Upper lobe of left lung (tissue), 6 donors: ENCODE measurements at regions not wholly inside any gene's neighbourhood (a gene's known extent, or its start where the extent isn't known, plus 50 kb on each side); places are given as distances from the start of the nearest gene placed in this dataset.

Experiments used
- ATAC-seq, 2 donors: fragments of 200-7000 bp; cut with Tn5 transposase; one replicate each; pipeline ENCODE4 v1.9.1; 2022; ENCODE audit warnings: mild to moderate bottlenecking in 2 of 2, moderate library complexity in 2 of 2; ENCODE audit not compliant: low FRiP score in 2 of 2
- DNase-seq, 2 donors: peaks; one replicate each; pipeline ENCODE4 v3.0.0-alpha.2; 2019 to 2020
- H3K27ac ChIP-seq, 4 donors: fragments of 200-600 bp; sonication (generic); one replicate each; pipeline ENCODE4 v1.5.1; 2016 to 2019
- H3K27me3 ChIP-seq, 4 donors: fragments of 200-600 bp; sonication (generic); one replicate each; pipeline ENCODE4 v1.5.1; 2017 to 2019
- H3K36me3 ChIP-seq, 4 donors: fragments of 200-600 bp; sonication (generic); one replicate each; pipeline ENCODE4 v1.5.1; 2016 to 2019
- H3K4me1 ChIP-seq, 4 donors: fragments of 200-600 bp; sonication (generic); one replicate each; pipeline ENCODE4 v1.5.1; 2018 to 2019
- H3K4me3 ChIP-seq, 4 donors: fragments of 200-600 bp; sonication (generic); one replicate each; pipeline ENCODE4 v1.5.1; 2017 to 2019; ENCODE audit warnings: mild to moderate bottlenecking in 2 of 4, moderate library complexity in 1 of 4
- H3K9me3 ChIP-seq, 4 donors: fragments of 200-600 bp; sonication (generic); one replicate each; pipeline ENCODE4 v1.5.1; 2018 to 2019
- CTCF ChIP-seq, 6 experiments: fragments of 450-650 bp in 4 of 6; fragments of 200-600 bp in 2 of 6; sonication (generic) in 2 of 6; IDR thresholded peaks; one replicate each; pipeline ENCODE4 v1.5.1; 2016 to 2019; ENCODE audit warnings: antibody characterized with exemption in 6 of 6
- EP300 ChIP-seq, 4 donors: sonication (generic); formaldehyde crosslinking; IDR thresholded peaks; one replicate each; pipeline ENCODE4 v1.5.1; 2017; ENCODE audit warnings: antibody characterized with exemption in 4 of 4, control low read depth in 2 of 4
- POLR2A ChIP-seq, 4 donors: fragments of 450-650 bp; IDR thresholded peaks; one replicate each; pipeline ENCODE4 v1.5.1; 2016 to 2017; ENCODE audit warnings: antibody characterized with exemption in 4 of 4, mild to moderate bottlenecking in 2 of 4
- POLR2AphosphoS5 ChIP-seq, 2 donors: sonication (generic); formaldehyde crosslinking; IDR thresholded peaks; one replicate each; pipeline ENCODE4 v1.5.1; 2017; ENCODE audit warnings: antibody characterized with exemption in 2 of 2
- WGBS, 2 donors: methylation state at CpG; one replicate each; pipeline ENCODE4 v1.1.5; 2017 to 2018; 5-methylcytosine and 5-hydroxymethylcytosine counted together
- donor health status: DM: no; HTN: no; CAD: no; lungs with moderate emphysema.
- donor health status: DM: no; HTN: yes; CAD: no; lungs with severe emphysema.

- Histone ChIP-seq H3K27me3 (no peaks in the 10 kb centered on the region), H3K9me3 (no peaks in the 10 kb centered on the region), H3K36me3 (no peaks in the 10 kb centered on the region), H3K4me3 (no peak overlapping the region), H3K4me1 (no peaks in the 10 kb centered on the region), H3K27ac (no peak overlapping the region)
- no peak for DNase-seq
- ATAC-seq: no peak
- TF ChIP-seq CTCF (IDR thresholded peaks at IDR 0.05) (no peak), POLR2AphosphoS5 (IDR thresholded peaks at IDR 0.05) (no peak)
Observed at GRCh38 chr2:193270816-193271215, 1076.1 kb upstream of the TMEFF2 start.

DNA sequence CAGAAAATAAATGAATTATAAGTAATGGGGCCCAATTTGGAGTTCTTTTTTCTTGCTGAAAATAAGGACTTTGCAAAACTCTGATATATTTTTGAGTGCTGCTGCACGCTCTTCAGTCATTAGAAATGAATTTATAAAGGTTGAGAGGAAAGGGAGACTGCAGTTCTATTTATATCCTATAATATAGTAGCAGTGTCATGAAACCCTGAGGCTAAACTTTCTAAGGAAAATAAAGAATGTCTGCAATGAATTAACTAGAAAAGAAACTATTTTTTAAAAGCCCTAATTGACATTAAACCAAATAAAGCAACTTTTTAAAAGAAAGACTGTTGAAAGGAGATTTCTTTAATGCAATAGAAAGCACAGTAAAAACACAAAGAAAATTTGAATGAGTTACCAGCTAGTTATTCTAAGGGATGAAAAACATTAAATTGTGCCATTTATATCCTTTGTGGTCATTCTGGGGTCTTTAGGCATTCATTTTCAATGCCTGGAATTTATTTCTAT, 1072.8 kb upstream of the TMEFF2 start:
- no peaks in the 10 kb centered on the region for H3K36me3 ChIP-seq
- no peak for ATAC-seq
- no peaks in the 10 kb centered on the region for H3K9me3 ChIP-seq
- no peak overlapping the region for H3K27ac ChIP-seq
- no peaks in the 10 kb centered on the region for H3K4me1 ChIP-seq
- no peaks in the 10 kb centered on the region for H3K27me3 ChIP-seq
- H3K4me3 ChIP-seq: no peak overlapping the region
- DNase-seq: no peak
- TF ChIP-seq POLR2A (IDR thresholded peaks at IDR 0.05): no peak
- no peak for TF ChIP-seq EP300 (IDR thresholded peaks at IDR 0.05)
- no peak for TF ChIP-seq CTCF (IDR thresholded peaks at IDR 0.05)
- no peak for TF ChIP-seq POLR2AphosphoS5 (IDR thresholded peaks at IDR 0.05)
- 75 to 87% methylated on average over 1 of the region's 1 CpG for WGBS, 2 donors

DNA sequence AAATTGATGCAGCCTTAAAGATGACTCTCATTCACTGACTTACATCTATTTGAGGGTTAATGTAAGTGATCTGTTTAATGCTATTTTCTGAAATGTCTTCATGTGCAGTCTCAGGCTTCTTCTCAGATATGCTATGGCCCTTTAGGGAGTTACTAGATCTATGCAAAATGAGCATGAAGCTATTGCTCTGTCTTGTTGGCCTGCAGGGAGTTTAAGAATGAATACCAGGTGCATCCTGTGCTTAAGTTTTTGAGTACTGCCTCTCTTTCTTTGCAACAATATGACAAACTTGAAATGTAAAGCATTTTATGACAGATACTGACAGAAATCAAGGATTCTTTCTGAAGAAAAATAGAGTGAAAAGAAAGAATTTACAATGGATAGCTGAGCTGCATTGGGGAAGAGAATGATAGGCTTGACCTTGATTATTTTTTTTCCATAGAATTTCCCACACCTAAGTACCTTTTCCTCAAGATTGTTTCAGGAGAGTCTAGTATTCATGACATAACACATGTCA, 1058.3 kb upstream of the TMEFF2 start:
- H3K4me1 ChIP-seq: no peaks in the 10 kb centered on the region
- no peak overlapping the region for H3K27ac ChIP-seq
- TF ChIP-seq POLR2AphosphoS5 (IDR thresholded peaks at IDR 0.05) (no peak), EP300 (IDR thresholded peaks at IDR 0.05) (no peak), POLR2A (IDR thresholded peaks at IDR 0.05) (no peak), CTCF (IDR thresholded peaks at IDR 0.05) (no peak)
- no peak for DNase-seq
- no peaks in the 10 kb centered on the region for H3K27me3 ChIP-seq
- no peak overlapping the region for H3K4me3 ChIP-seq
- ATAC-seq: no peak
- H3K36me3 ChIP-seq: no peaks in the 10 kb centered on the region
- no peaks in the 10 kb centered on the region for H3K9me3 ChIP-seq

DNA sequence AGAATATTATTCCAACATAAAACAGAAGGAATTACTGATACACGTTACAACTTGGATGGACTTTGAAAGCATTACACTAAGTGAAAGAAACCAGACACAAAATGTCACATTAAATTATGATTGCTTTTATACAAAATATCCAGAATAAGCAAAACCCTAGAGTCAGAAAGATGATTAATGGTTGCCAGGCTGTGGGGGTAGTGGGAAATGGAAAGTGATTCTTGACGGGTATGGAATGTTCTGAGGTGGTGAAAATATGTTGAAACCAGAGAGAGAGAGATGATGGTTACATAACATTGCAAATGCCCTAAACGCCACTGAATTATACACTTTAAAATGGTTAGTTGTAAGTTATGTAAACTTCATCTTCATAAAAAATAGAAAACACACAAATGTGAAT, 1057.2 kb upstream of the TMEFF2 start:
- H3K27me3 ChIP-seq: no peaks in the 10 kb centered on the region
- no peak for DNase-seq
- H3K27ac ChIP-seq: no peak overlapping the region
- no peaks in the 10 kb centered on the region for H3K9me3 ChIP-seq
- no peak for ATAC-seq
- no peak overlapping the region for H3K4me3 ChIP-seq
- H3K4me1 ChIP-seq: no peaks in the 10 kb centered on the region
- WGBS, 2 donors: 55 to 60% methylated on average over 3 of the region's 3 CpGs
- no peaks in the 10 kb centered on the region for H3K36me3 ChIP-seq
- no peak for TF ChIP-seq CTCF (IDR thresholded peaks at IDR 0.05)
- no peak for TF ChIP-seq POLR2AphosphoS5 (IDR thresholded peaks at IDR 0.05)
- TF ChIP-seq EP300 (IDR thresholded peaks at IDR 0.05): no peak
- TF ChIP-seq POLR2A (IDR thresholded peaks at IDR 0.05): no peak

- DNase-seq (no peak), ATAC-seq (no peak)
- Histone ChIP-seq H3K4me3 (no peak overlapping the region), H3K27ac (no peak overlapping the region), H3K27me3 (no peaks in the 10 kb centered on the region), H3K9me3 (no peaks in the 10 kb centered on the region), H3K4me1 (no peaks in the 10 kb centered on the region), H3K36me3 (no peaks in the 10 kb centered on the region)
- no peak for TF ChIP-seq EP300 (IDR thresholded peaks at IDR 0.05)
- TF ChIP-seq POLR2AphosphoS5 (IDR thresholded peaks at IDR 0.05): no peak
- no peak for TF ChIP-seq CTCF (IDR thresholded peaks at IDR 0.05)
- no peak for TF ChIP-seq POLR2A (IDR thresholded peaks at IDR 0.05)
Observed at GRCh38 chr2:193250389-193250788, 1055.7 kb upstream of the TMEFF2 start.
